H9 (cell line): ENCODE measurements at regions not wholly inside any gene's neighbourhood (a gene's known extent, or its start where the extent isn't known, plus 50 kb on each side); places are given as distances from the start of the nearest gene placed in this dataset.

Source experiments
- DNase-seq: peaks from one replicate; pipeline ENCODE4 v3.0.0-alpha.2; 2017
- H2AFZ ChIP-seq: one replicate; pipeline ENCODE4 v1.6.1; 2013; ENCODE audit warnings: mild to moderate bottlenecking, low read length, control low read depth, moderate library complexity
- H2AK5ac ChIP-seq: 2 replicates; pipeline ENCODE4 v1.6.1; 2013; ENCODE audit warnings: low read length, control low read depth, mixed read lengths; ENCODE audit not compliant: insufficient read length
- H2BK120ac ChIP-seq: one replicate; pipeline ENCODE4 v1.6.1; 2013; ENCODE audit warnings: low read depth, mild to moderate bottlenecking, low read length, control low read depth, inconsistent platforms; ENCODE audit not compliant: poor library complexity, severe bottlenecking
- H2BK12ac ChIP-seq: 2 replicates; pipeline ENCODE4 v1.6.1; 2013; ENCODE audit warnings: low read length, control low read depth, mixed read lengths, low read depth; ENCODE audit not compliant: insufficient read length
- H2BK15ac ChIP-seq: 2 replicates; pipeline ENCODE4 v1.6.1; 2013; ENCODE audit warnings: low read depth, low read length, control low read depth
- H2BK20ac ChIP-seq: one replicate; pipeline ENCODE4 v1.6.1; 2013; ENCODE audit warnings: low read depth, mild to moderate bottlenecking, low read length, control low read depth, inconsistent platforms; ENCODE audit not compliant: poor library complexity, severe bottlenecking
- H2BK5ac ChIP-seq: 2 replicates; pipeline ENCODE4 v1.6.1; 2013; ENCODE audit warnings: low read length, control low read depth, mixed read lengths; ENCODE audit not compliant: insufficient read length
- H3K14ac ChIP-seq: 2 replicates; pipeline ENCODE4 v1.6.1; 2013; ENCODE audit warnings: low read length, control low read depth; ENCODE audit not compliant: insufficient read depth
- H3K18ac ChIP-seq: 2 replicates; pipeline ENCODE4 v1.6.1; 2013; ENCODE audit warnings: low read depth, mild to moderate bottlenecking, mixed read lengths, low read length, control low read depth; ENCODE audit not compliant: insufficient read length
- H3K23ac ChIP-seq: 2 replicates; pipeline ENCODE4 v1.6.1; 2013; ENCODE audit warnings: low read length, control low read depth, mixed read lengths, low read depth; ENCODE audit not compliant: insufficient read length
- H3K23me2 ChIP-seq: 2 replicates; pipeline ENCODE4 v1.6.1; 2013; ENCODE audit warnings: low read depth, mild to moderate bottlenecking, mixed read lengths, low read length, control low read depth; ENCODE audit not compliant: insufficient read length, poor library complexity, severe bottlenecking
- H3K27ac ChIP-seq: 2 replicates; pipeline ENCODE4 v1.5.1; 2013; ENCODE audit warnings: low read length, control low read depth, mixed read lengths, low read depth; ENCODE audit not compliant: insufficient read length
- H3K27me3 ChIP-seq: 2 replicates; pipeline ENCODE4 v1.6.1; 2013; ENCODE audit warnings: low read length, control low read depth, inconsistent platforms; ENCODE audit not compliant: insufficient read depth
- H3K4ac ChIP-seq: 2 replicates; pipeline ENCODE4 v1.6.1; 2013; ENCODE audit warnings: low read depth, mild to moderate bottlenecking, control low read depth, inconsistent platforms, low read length, moderate library complexity
- H3K4me1 ChIP-seq: 2 replicates; pipeline ENCODE4 v1.6.1; 2013; ENCODE audit warnings: low read length, control low read depth, inconsistent platforms; ENCODE audit not compliant: insufficient read depth
- H3K4me2 ChIP-seq: 2 replicates; pipeline ENCODE4 v1.6.1; 2013; ENCODE audit warnings: low read length, control low read depth, mixed read lengths; ENCODE audit not compliant: insufficient read length, insufficient read depth
- H3K56ac ChIP-seq: 2 replicates; pipeline ENCODE4 v1.6.1; 2013; ENCODE audit warnings: low read depth, mild to moderate bottlenecking, mixed read lengths, low read length, control low read depth; ENCODE audit not compliant: insufficient read length
- H3K79me1 ChIP-seq: 2 replicates; pipeline ENCODE4 v1.6.1; 2013; ENCODE audit warnings: low read depth, mild to moderate bottlenecking, moderate library complexity, low read length, control low read depth, inconsistent platforms; ENCODE audit not compliant: insufficient read depth, poor library complexity, severe bottlenecking
- H3K79me2 ChIP-seq: 2 replicates; pipeline ENCODE4 v1.6.1; 2013; ENCODE audit warnings: low read length, control low read depth, inconsistent platforms; ENCODE audit not compliant: insufficient read depth
- H3K9ac ChIP-seq: 2 replicates; pipeline ENCODE4 v1.6.1; 2013; ENCODE audit warnings: low read length, control low read depth, mixed read lengths; ENCODE audit not compliant: insufficient read length; ENCODE audit errors: extremely low read depth
- H3K9me3 ChIP-seq: one replicate; pipeline ENCODE4 v1.6.1; 2013; ENCODE audit warnings: low read depth, low read length, inconsistent platforms; ENCODE audit not compliant: control insufficient read depth
- H3T11ph ChIP-seq: one replicate; pipeline ENCODE4 v1.6.1; 2013; ENCODE audit warnings: mild to moderate bottlenecking, low read length, control low read depth, inconsistent platforms
- H4K20me1 ChIP-seq: one replicate; pipeline ENCODE4 v1.6.1; 2013; ENCODE audit not compliant: control insufficient read depth, insufficient read length, insufficient read depth
- H4K5ac ChIP-seq: 2 replicates; pipeline ENCODE4 v1.6.1; 2013; ENCODE audit warnings: low read depth, mild to moderate bottlenecking, mixed read lengths, low read length, control low read depth; ENCODE audit not compliant: insufficient read length
- H4K8ac ChIP-seq: replicated peaks from 2 replicates; pipeline ENCODE4 v1.6.1; 2013; ENCODE audit warnings: low read length, control low read depth, mixed read lengths, low read depth; ENCODE audit not compliant: insufficient read length
- H4K91ac ChIP-seq: 2 replicates; pipeline ENCODE4 v1.6.1; 2013; ENCODE audit warnings: low read depth, mild to moderate bottlenecking, moderate library complexity, mixed read lengths, low read length, control low read depth; ENCODE audit not compliant: insufficient read length
- H3K27ac Mint-ChIP-seq, 3 experiments: 2 replicates in 2 of 3; 3 replicates in 1 of 3; pipeline ENCODE4 v1.8.0; 2020 to 2021; ENCODE audit warnings: mixed read lengths in 3 of 3, mild to moderate bottlenecking in 1 of 3, moderate library complexity in 1 of 3
- H3K27me3 Mint-ChIP-seq: 2 replicates; pipeline ENCODE4 v1.8.0; 2021; ENCODE audit warnings: low read depth, mild to moderate bottlenecking, moderate library complexity, mixed read lengths
- H3K36me3 Mint-ChIP-seq, 3 experiments: 2 replicates in 2 of 3; 3 replicates in 1 of 3; pipeline ENCODE4 v1.8.0; 2020 to 2021; ENCODE audit warnings: low read depth in 3 of 3, mixed read lengths in 3 of 3; ENCODE audit not compliant: insufficient read depth in 1 of 3
- H3K4me1 Mint-ChIP-seq, 2 experiments: 2 replicates each; pipeline ENCODE4 v1.8.0; 2020; ENCODE audit warnings: mixed read lengths in 2 of 2
- H3K4me3 Mint-ChIP-seq, 2 experiments: 2 replicates in 1 of 2; 3 replicates in 1 of 2; pipeline ENCODE4 v1.8.0; 2020 to 2021; ENCODE audit warnings: mild to moderate bottlenecking in 2 of 2, mixed read lengths in 2 of 2, moderate library complexity in 1 of 2
- H3K9me3 Mint-ChIP-seq, 2 experiments: 2 replicates in 1 of 2; 3 replicates in 1 of 2; pipeline ENCODE4 v1.8.0; 2020; ENCODE audit warnings: mild to moderate bottlenecking in 2 of 2, mixed read lengths in 2 of 2, moderate library complexity in 1 of 2
- WGBS: extraction: QIAGEN DNeasy Blood & Tissue Kit; methylation state at CpG from one replicate; pipeline ENCODE4 v1.1.7; 2013; ENCODE audit warnings: missing lambda C conversion rate, low lambda C conversion rate, mixed read lengths; ENCODE audit not compliant: insufficient read length; ENCODE audit errors: extremely low coverage; 5-methylcytosine and 5-hydroxymethylcytosine counted together
- TF ChIP-seq, protein P1 (sequence below): fragments of 200-600 bp; sonication (generic); conservative IDR thresholded peaks from 3 replicates; pipeline ENCODE4 v1.8.0; 2021; ENCODE audit warnings: antibody characterized with exemption, mild to moderate bottlenecking

DNA sequence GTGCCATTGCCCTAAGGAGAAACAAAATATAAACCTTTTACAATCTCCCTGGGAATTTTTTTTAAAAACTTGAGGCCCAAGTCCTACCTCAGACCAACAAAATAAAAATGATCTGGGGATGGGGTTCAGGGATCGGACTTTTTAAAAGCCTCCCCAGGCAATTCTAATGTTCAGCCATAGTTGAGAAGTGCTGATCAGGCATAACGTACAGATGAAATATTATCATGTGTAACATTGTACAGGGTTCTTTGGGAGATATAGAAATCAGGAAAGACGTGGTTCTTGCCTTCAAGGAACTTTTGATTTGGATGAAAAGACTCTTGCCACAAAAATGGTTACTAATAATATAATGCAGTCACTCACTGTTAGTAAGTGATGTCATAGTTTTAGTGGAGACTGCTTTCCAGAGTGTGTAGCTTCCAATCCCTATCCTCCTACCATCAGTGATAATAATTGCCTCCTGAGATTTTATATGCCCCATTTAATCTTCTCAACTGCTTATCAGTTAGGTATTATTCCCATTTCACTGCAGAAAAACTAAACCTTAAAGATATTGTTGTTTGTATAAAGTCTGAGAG, 135.6 kb downstream of the BRMS1L start:
- H3K27me3 ChIP-seq, result no peaks in the 10 kb centered on the region
- no peak overlapping the region for H3K14ac ChIP-seq
- H2BK5ac ChIP-seq, result no peak overlapping the region
- no peak overlapping the region for H2BK20ac ChIP-seq
- WGBS, result no CpG with 5 or more reads among the region's 3 CpGs
- no peaks in the 10 kb centered on the region for H3K9me3 Mint-ChIP-seq
- no peaks in the 10 kb centered on the region for H3K27me3 Mint-ChIP-seq
- no peak overlapping the region for H2BK120ac ChIP-seq
- no peak overlapping the region for H3K27ac ChIP-seq
- no peak overlapping the region for H2BK12ac ChIP-seq
- H4K8ac ChIP-seq, result no peak overlapping the region
- no peak overlapping the region for H3T11ph ChIP-seq
- H4K91ac ChIP-seq, result no peak overlapping the region
- H3K4me1 Mint-ChIP-seq, result 0 out of 4 replicates have a peak, but pooled peaks cover 0 to under 1% of the 10 kb centered on the region in 2 experiments
- no peaks in the 10 kb centered on the region for H3K79me1 ChIP-seq
- no peaks in the 10 kb centered on the region for H3K23me2 ChIP-seq
- no peak overlapping the region for H3K4ac ChIP-seq
- H3K4me1 ChIP-seq, result no peaks in the 10 kb centered on the region
- H3K18ac ChIP-seq, result no peak overlapping the region
- no peaks in the 10 kb centered on the region for H3K9me3 ChIP-seq
- no peak overlapping the region for H3K9ac ChIP-seq
- no peaks in the 10 kb centered on the region for H3K79me2 ChIP-seq
- no peak overlapping the region for H3K4me2 ChIP-seq
- no peak overlapping the region for H2AFZ ChIP-seq
- H3K27ac Mint-ChIP-seq, result no peak overlapping the region
- H4K5ac ChIP-seq, result no peak overlapping the region
- H3K23ac ChIP-seq, result no peak overlapping the region
- H3K36me3 Mint-ChIP-seq, result no peaks in the 10 kb centered on the region
- no peak overlapping the region for H3K4me3 Mint-ChIP-seq
- no peak overlapping the region for H2BK15ac ChIP-seq
- no peak overlapping the region for H2AK5ac ChIP-seq
- H4K20me1 ChIP-seq, result no peaks in the 10 kb centered on the region
- DNase-seq, result no peak
- no peak overlapping the region for H3K56ac ChIP-seq
- TF ChIP-seq, protein P1, sequence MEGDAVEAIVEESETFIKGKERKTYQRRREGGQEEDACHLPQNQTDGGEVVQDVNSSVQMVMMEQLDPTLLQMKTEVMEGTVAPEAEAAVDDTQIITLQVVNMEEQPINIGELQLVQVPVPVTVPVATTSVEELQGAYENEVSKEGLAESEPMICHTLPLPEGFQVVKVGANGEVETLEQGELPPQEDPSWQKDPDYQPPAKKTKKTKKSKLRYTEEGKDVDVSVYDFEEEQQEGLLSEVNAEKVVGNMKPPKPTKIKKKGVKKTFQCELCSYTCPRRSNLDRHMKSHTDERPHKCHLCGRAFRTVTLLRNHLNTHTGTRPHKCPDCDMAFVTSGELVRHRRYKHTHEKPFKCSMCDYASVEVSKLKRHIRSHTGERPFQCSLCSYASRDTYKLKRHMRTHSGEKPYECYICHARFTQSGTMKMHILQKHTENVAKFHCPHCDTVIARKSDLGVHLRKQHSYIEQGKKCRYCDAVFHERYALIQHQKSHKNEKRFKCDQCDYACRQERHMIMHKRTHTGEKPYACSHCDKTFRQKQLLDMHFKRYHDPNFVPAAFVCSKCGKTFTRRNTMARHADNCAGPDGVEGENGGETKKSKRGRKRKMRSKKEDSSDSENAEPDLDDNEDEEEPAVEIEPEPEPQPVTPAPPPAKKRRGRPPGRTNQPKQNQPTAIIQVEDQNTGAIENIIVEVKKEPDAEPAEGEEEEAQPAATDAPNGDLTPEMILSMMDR, result no peak
